GM12878 (cell line): ENCODE measurements at regions not wholly inside any gene's neighbourhood (a gene's known extent, or its start where the extent isn't known, plus 50 kb on each side); places are given as distances from the start of the nearest gene placed in this dataset.

Source experiments
- CBX3 ChIP-seq: fragments of 200-600 bp; sonication (generic); IDR thresholded peaks from 2 replicates; pipeline ENCODE4 v1.6.1; 2016; ENCODE audit warnings: low read depth, borderline replicate concordance
- FOXK2 ChIP-seq: fragments of 450-650 bp; IDR thresholded peaks from 2 replicates; pipeline ENCODE4 v1.6.1; 2017; ENCODE audit warnings: mild to moderate bottlenecking, moderate library complexity
- HCFC1 ChIP-seq: fragments of 150-350 bp; IDR thresholded peaks from 2 replicates; pipeline ENCODE4 v1.6.1; 2014; ENCODE audit warnings: low read length
- NFYA ChIP-seq: IDR thresholded peaks from 2 replicates; pipeline ENCODE4 v1.6.1; 2011; ENCODE audit warnings: low read depth, mild to moderate bottlenecking, low read length, improper control_type of control experiment, borderline replicate concordance
- NR2C2 ChIP-seq: IDR thresholded peaks from 2 replicates; pipeline ENCODE4 v1.6.1; 2011; ENCODE audit warnings: borderline replicate concordance, low read depth; ENCODE audit not compliant: control insufficient read depth, insufficient read length
- TF ChIP-seq, protein P1 (sequence below), 3 experiments: IDR thresholded peaks in 2 of 3; conservative IDR thresholded peaks in 1 of 3; 2 replicates each; pipeline ENCODE4 v1.5.1; 2011; ENCODE audit warnings: low read depth in 3 of 3, low read length in 3 of 3, mild to moderate bottlenecking in 3 of 3, control low read depth in 2 of 3, moderate library complexity in 2 of 3, inconsistent platforms in 1 of 3, mixed read lengths in 1 of 3; ENCODE audit not compliant: control insufficient read depth in 2 of 3, insufficient read depth in 1 of 3; ENCODE audit errors: extremely low read depth in 1 of 3
- TF ChIP-seq, protein P2 (sequence below): fragments of 450-650 bp; IDR thresholded peaks from 2 replicates; pipeline ENCODE4 v1.6.1; 2017; ENCODE audit warnings: mild to moderate bottlenecking
- TF ChIP-seq, protein P3 (sequence below): IDR thresholded peaks from 2 replicates; pipeline ENCODE4 v1.6.1; 2012; ENCODE audit warnings: mild to moderate bottlenecking, low read depth, low read length

DNA sequence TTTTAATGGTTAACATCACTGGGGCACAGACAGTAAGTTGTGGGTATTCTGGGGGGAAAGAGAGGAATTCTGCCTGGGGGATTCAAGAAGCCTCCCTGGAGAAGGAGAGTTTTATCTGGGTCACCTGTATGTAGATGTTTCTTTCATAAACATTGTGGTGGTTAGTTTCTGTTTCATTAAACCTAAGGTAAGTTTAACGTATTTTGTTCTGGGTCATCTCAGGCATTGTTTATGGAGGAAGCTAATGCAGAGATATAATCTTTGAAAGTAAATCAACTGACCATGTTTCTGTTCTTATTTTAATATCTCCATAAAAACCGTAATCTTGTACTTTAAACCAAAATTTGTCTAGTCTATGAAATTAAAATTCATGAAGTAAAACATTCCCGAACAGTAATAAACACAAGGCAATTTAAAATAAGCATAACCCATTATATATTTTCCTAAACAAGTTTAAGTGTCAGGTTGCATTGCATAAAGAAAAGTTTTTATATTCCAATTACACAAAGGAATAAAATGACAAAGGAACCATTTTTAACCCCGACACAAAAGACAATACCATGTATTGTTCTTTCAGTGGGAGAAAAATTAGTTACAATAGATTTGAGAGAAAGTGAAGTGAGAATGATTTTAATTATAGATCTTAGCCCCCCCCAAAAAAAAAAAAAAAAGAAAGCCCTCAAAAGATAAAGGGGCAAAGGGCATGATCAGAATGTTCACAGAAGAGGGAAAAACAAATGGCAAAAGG, 274.6 kb upstream of the TBL1XR1 start:
- TF ChIP-seq NFYA (no peak), NR2C2 (no peak), CBX3 (no peak), HCFC1 (no peak), FOXK2 (no peak)
- TF ChIP-seq, protein P1, sequence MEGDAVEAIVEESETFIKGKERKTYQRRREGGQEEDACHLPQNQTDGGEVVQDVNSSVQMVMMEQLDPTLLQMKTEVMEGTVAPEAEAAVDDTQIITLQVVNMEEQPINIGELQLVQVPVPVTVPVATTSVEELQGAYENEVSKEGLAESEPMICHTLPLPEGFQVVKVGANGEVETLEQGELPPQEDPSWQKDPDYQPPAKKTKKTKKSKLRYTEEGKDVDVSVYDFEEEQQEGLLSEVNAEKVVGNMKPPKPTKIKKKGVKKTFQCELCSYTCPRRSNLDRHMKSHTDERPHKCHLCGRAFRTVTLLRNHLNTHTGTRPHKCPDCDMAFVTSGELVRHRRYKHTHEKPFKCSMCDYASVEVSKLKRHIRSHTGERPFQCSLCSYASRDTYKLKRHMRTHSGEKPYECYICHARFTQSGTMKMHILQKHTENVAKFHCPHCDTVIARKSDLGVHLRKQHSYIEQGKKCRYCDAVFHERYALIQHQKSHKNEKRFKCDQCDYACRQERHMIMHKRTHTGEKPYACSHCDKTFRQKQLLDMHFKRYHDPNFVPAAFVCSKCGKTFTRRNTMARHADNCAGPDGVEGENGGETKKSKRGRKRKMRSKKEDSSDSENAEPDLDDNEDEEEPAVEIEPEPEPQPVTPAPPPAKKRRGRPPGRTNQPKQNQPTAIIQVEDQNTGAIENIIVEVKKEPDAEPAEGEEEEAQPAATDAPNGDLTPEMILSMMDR (IDR thresholded peaks at IDR 0.05 in 2 of 3, conservative IDR thresholded peaks at IDR 0.05 in 1 of 3; ENCODE audit: control insufficient read depth in 2 of 3, extremely low read depth in 1 of 3, insufficient read depth in 1 of 3, low read depth in 3 of 3, low read length in 3 of 3), result no peak
- TF ChIP-seq, protein P2, sequence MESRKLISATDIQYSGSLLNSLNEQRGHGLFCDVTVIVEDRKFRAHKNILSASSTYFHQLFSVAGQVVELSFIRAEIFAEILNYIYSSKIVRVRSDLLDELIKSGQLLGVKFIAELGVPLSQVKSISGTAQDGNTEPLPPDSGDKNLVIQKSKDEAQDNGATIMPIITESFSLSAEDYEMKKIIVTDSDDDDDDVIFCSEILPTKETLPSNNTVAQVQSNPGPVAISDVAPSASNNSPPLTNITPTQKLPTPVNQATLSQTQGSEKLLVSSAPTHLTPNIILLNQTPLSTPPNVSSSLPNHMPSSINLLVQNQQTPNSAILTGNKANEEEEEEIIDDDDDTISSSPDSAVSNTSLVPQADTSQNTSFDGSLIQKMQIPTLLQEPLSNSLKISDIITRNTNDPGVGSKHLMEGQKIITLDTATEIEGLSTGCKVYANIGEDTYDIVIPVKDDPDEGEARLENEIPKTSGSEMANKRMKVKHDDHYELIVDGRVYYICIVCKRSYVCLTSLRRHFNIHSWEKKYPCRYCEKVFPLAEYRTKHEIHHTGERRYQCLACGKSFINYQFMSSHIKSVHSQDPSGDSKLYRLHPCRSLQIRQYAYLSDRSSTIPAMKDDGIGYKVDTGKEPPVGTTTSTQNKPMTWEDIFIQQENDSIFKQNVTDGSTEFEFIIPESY, result no peak
- TF ChIP-seq, protein P3, sequence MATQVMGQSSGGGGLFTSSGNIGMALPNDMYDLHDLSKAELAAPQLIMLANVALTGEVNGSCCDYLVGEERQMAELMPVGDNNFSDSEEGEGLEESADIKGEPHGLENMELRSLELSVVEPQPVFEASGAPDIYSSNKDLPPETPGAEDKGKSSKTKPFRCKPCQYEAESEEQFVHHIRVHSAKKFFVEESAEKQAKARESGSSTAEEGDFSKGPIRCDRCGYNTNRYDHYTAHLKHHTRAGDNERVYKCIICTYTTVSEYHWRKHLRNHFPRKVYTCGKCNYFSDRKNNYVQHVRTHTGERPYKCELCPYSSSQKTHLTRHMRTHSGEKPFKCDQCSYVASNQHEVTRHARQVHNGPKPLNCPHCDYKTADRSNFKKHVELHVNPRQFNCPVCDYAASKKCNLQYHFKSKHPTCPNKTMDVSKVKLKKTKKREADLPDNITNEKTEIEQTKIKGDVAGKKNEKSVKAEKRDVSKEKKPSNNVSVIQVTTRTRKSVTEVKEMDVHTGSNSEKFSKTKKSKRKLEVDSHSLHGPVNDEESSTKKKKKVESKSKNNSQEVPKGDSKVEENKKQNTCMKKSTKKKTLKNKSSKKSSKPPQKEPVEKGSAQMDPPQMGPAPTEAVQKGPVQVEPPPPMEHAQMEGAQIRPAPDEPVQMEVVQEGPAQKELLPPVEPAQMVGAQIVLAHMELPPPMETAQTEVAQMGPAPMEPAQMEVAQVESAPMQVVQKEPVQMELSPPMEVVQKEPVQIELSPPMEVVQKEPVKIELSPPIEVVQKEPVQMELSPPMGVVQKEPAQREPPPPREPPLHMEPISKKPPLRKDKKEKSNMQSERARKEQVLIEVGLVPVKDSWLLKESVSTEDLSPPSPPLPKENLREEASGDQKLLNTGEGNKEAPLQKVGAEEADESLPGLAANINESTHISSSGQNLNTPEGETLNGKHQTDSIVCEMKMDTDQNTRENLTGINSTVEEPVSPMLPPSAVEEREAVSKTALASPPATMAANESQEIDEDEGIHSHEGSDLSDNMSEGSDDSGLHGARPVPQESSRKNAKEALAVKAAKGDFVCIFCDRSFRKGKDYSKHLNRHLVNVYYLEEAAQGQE, result no peak
